NCI-H1048 (cell line): ENCODE measurements at regions not wholly inside any gene's neighbourhood (a gene's known extent, or its start where the extent isn't known, plus 50 kb on each side); places are given as distances from the start of the nearest gene placed in this dataset.

Experiments used
- DNase-seq: peaks from one replicate; lab custom pipeline; 2025; lab: John Stamatoyannopoulos, UW

DNA sequence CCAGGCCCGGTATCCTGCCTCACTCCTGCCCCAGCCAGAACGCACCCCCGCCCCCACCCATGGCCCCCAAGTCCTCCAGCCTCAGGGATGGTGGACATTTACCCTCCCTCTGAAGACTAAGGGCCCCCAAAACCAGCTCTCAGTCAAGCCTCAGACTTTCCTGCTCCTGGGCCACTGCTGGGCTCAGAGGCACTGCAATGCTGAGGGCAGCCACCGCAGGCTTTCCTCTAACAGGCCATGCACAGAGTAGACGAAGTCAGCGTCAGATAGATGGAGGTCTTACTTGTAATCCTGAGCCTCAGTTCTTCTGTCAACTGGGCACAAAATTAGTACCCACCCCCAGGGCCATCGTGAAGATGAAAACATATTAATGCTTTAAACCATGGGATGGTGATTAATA is 92.6 kb downstream of the TTC32 start:
- DNase-seq: no peak

DNA sequence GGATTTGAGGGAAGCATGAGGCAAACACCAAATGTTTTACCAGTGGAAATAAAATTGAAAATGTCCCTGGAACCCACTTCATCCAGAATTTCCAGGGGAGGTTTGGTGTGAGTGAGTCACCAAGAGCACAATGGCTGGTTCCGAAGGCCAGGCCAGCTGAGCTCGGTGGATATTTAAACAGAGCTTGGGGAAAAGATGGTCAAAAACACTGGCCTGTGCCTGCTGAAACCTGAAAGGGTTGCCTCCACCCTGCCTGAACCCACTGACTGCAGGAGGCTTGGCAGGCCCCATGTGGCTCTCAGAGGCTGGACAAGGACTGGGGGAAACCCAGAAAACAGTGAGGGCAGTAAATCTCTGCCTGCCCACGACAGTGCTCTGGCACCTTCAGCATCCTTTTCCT is 93.9 kb downstream of the TTC32 start:
- no peak for DNase-seq

DNA sequence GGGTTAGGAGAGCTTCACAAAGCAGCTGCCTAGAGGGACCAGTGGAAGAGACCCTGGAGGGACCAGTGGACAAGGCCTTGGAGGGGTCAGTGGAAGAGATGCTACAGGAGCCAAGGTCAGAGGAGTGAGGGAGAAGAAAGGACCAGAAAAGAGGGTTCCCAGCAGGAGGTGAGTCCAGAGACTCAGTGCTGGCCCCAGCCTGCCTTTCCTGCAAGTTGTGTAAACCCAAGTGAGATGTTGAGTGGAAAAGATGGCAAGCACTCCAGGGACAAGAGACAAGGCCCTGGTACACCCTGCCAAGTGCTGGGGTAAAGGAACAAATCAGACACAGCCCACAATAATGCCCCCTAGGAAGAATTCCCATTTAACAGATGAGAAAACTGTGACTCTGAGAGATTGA is 94.4 kb downstream of the TTC32 start:
- no peak for DNase-seq

DNA sequence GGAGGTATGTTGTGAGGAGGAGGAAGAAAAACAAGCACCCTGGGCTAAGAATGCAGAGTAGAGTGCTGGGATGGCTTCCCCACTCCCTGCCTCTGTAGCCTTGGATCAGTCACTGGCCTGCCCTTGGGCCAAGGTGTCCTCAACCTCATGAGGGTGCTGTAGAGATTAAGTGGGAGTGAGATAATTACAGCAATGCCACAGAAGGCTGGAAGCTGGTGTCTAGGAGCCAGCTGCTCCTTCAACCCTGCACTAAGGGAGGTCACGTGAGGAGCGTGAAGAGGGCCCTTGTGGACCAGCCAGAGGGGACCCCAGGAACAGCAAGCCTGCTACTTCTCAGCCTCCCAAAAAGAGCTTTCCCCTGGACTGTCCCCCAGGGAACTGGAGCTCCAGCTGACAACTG is 95.2 kb downstream of the TTC32 start:
- DNase-seq: no peak

DNA sequence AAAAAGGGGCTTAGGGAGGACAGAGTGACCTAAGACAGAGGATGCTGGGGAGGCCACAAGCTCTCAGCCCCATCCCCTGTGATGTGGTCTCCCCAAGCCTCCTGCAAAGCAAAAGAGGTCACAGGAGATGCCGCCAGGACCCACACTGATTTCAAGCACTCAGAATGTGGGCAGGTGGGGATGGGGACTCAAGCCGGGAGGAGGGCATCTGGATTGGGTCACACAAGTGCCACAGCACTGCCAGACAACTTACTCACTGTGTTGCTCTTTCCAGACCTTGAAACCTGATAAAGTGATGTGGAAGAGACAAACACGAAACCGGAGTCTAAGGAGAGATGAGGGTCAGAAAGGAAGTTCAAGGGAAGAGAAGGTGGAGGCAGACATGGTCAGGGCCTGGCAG is 95.7 kb downstream of the TTC32 start:
- no peak for DNase-seq

DNA sequence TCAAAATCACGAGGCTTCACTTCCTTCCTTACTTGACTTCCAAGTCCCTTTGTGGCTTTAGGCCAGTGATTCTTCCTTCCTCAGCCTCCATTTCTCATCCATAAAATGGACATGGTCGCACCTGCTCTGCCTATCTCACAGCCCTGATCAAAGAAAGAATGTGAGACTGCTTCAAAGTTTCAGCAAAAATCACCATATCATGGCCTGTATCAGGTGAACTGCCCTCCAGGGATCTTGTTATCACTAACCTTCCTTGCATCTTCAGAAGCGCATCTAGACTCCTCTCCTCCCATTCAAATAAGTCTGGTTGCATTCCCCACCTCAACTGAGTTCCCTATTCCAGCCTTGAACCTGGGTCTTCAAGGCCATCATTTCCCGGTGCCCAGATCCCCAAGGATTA is 96.5 kb downstream of the TTC32 start:
- no peak for DNase-seq

DNA sequence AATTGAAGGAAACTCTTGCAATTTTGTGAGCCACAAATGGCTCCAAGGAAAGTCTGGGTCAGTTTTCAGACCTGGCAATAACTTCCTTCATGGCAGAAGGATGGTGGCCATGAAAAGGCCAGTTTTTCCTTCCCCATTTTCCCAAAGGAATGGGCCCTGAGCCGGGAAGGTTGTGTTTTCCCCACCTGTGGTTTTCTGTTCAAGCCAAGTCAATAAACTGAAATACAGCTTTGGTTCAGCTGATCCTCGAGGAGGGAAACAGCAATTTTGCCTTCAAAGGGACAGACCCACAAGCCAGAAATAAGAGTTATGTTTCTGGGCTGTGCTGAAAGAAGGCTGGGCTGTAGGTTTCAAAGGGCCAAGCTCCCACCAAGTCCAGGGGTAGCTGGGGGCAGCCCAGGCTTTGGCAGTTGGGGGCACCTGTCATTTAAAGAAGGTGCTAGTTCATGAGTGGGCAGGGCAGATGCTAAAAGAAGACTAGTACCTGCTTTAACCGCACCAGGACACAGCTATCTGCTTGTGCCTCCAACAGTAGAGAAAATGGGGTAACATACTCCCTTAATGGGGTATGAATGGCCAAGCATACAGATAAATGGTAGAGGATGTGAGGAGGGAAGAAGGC is 97.0 kb downstream of the TTC32 start:
- DNase-seq: no peak

DNA sequence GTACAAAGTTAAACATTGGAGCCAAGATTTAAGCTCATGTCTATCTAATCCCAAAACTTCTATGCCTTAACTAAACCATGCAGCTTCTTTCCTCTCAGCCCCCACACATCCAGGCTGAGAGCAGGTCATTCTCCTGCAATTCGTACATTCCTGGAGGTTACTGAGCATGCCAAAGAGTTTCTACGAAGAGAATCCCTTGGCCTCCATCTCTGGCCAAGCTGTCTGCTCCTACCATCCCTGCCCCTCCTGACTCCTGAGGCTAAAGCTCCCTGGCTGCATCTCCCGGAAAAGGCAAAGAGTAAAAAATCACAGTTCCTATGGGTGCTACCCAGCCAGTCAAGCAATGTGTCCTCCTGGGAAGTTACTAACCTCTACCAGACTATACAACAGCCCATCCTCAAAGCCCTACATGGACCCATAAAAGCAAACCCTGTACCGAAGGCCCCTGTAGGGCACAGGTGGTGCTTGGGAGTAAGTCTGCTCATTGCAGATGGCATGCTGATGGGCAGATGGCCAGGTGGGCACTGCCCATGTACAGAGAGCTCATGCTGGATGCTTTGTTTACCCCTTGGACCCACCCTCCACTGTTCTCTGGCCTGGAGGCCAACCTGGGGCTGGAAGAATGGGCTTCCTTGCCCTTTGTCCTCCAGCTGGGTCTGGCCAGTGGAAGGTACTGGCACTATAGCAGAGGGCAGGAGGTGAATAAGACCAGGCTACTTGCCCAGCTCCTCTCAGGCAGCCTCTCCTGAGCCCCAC is 99.5 kb downstream of the TTC32 start:
- no peak for DNase-seq

DNA sequence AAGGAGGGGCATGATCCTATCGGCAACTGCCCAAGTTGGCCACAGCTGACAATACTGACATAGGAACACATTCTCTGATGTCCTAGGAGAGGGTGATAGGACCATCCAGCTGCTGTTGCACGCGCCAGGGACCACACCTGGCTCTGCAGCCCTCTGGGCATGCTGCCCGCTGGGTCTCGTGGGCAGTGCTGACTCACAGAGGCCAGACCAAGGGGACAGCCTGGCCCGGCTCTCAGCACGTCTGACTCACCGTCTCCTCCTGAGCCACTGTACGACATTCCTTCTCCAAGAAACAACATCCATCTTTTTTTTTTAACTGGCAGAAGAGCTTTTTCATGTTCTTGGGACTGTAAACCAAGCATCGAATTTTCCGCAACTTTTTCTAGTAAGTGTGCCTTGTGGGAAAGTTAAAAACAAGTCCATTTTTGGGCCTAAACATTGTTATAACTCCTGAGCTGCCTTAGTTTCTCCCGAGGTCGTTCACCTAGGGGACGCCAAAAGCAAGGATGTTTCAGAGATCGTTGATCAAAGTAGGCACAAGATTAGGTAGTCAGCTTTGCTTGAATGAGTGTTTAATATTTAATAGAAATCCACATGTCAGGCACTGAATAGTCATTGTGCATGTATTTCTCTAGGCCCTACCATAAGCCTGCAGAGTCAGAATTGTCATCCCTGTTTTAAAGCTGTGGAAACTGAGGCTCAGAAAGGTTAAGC is 100.3 kb downstream of the TTC32 start:
- no peak for DNase-seq

DNA sequence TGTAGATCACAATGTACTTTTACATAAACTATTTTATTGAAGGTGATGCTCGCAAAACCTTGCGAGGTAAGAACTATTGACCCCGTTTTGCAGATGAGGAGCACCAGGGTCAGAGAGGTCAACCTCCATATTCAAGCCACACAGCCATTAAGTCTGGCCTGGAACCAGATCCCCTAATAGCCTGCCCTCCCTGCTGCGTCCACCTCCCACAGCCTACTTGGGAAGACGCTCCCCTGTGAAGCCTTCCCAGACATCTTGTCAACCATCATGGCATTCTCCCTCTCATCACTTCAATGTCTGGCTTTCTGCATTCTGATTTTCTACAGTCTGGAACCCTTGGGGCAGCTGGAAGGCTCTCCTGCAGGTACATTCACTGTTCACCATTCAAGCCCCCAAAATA is 101.0 kb downstream of the TTC32 start:
- no peak for DNase-seq

DNA sequence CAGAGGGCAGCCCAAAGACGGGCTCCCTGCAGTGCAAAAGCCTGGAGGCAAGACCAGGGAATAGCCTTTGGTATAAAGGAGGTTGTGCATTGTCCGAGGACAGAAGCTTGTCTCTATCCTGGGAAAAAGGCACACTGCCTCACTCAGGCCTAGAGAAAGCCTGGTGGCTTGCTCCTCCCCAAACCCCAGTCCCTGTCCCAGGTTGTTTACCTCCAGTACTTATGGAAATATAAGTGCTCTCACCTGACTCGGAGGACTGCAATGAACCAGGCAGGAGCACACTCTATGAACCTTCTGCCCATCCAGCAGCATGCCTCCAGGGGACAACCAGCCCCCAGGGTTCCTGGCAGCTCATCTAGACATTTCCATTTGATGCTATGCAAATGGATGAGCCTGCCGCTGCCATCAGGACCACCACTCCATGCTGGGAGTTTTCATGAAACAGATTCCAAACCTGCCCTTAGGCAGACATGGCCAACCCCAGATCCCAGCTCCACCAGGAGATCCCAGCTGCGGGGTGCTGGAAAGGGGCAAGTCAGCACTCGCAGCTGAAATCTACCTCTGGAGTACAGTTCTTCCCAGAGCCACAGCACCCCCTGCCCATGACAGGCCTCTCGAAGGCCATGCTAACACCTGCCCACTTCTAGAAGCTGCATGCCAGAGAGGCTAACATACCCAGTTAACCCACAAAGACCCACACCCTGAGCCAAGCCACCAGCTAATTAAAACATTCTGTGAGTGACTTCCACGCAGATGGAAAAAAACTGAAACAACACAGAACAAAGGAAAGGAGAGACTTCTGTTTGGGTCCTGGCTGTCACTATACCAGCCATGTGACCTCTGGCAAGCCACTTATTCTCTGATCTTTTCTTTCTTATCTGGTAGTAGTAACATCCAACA is 101.7 kb downstream of the TTC32 start:
- DNase-seq: no peak

DNA sequence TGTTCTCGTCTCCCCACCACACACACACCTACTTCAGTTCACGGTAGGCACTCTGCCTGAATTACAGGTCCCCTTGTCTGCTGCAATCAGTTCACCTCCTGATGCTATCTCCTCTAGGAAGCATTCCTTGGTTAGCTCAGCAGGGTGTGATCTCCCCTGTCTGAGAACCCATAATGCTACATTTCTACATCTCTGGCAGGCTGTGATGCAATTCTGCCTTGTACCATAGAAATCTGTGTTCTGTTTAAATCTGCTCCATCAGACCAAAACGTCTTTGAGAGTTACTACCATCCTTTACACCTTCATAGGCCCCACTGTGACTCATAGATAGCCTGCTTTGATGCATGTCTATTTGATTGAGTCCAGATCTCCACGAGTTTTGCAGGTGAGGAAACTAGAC is 103.9 kb downstream of the TTC32 start:
- no peak for DNase-seq

DNA sequence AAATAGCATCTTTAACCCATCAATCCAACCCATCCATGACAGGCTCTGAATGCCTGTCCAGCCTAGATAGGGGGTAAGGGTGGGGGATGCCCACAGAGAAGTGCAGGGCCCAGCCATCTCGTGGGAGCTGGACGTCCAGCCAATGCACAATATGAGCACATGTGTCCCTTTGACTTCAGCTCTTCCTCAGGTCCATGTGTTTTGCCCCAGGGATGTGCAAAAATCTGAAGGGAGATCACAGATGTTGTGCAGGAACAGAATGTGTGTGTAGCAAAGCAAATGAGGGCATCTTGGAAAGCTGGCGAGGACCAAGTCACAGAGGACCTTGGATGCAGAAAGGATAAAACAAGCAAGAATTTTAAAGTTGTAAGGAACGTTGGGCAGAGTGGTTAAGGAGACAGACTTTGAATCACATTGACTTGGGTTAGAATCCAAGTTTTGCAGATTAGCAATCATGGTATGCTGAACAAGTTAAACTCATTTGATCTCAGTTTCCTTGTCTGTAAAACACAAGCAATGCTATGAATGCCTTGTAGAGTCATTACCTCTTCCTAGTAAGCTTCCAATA is 104.5 kb downstream of the TTC32 start:
- DNase-seq: no peak

DNA sequence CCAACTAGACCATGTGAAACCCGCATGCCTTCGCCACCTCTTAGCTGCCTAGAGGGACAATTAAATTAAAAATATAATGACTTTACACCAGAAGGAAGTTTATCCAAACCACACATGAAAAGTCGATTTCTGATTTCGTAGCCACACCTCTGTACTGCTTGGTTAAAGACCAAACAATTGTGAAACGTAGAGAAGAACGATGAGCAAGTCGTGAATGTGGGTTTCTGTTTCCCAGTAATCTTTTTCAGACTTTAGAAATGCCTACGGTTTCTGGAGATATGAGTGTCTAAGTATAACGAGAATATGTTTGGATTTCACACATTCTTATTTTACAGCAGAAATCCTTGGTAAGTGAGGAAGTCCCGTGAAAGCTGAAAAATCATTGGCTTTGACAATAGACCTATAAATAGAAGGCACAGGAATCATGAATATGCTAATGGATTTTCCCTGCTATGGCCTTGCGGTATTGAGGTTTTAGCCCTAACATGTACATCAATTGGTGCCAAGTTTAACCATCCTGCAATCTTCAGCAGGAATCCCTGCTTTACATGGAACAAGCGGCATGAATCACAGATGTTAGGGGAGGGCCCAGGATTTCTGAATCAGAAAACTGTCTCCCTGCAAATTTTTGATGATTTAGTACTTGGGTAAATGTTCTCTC is 105.6 kb downstream of the TTC32 start:
- DNase-seq: no peak

DNA sequence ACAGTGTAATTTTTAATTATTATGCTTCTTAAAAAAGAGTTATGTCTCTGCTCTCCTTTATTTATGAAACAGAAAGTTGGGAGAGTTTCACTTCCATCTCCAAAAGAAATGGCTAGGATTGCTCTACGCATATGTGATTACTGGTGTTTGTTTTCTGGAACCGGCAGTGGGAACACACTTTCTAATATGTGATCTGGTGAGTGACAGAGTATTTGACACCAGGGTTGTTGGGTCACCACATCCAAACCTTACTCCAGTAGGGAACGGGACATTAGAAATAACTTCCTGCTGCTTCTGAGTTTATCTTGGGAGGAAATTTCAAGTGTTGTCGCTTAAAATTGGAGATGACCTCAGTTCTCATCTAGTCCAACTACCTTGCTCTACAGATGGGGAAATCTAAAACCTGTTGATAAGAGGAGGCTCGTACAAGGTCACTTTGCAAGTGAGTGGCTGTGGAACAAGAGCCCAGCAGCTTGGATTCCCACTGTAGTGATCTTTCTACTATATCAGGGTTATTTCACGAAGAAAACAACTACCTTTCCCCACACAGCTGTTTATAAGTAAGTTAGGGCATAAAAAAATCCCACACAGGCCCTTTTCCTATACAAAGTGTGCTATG is 108.5 kb downstream of the TTC32 start:
- DNase-seq: no peak

DNA sequence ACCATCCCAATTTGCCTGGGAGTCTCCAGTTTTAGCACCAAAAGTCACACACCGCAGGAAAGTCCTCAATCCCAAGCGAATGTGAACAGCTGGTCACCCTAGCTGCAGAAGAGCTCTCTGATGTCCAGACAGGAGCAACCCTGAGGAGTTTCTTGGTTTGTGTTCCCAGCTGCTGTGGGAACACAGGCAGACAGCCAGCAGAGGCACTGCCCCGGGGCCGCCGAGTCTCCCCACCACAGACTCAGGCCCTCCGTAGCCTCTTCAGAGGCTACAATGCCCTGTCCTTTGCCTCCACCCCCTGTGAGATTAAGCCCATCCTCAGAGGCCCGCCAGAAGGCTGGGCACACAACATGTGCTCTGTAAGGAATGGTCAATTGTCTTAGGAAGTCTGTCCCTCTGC is 111.5 kb downstream of the TTC32 start:
- no peak for DNase-seq

DNA sequence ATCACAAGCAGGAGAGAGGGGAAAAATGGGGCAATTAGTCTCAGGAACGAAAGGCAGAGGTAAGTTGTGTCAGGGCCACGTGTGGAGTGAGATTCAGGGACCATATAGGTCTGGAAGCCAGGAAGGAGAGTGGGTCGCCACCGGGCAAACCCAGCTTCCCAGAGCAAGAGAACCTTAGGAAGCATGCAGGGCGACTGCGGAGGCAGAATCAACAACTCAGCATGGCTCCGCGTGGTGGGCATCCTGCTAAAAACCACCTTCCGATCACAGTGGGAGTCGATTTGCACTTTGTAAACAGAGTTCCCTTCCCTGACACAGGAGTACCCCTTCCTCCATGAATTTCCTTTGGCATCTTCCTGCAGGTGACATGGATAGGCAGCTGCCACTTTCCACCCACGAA is 114.6 kb downstream of the TTC32 start:
- no peak for DNase-seq

DNA sequence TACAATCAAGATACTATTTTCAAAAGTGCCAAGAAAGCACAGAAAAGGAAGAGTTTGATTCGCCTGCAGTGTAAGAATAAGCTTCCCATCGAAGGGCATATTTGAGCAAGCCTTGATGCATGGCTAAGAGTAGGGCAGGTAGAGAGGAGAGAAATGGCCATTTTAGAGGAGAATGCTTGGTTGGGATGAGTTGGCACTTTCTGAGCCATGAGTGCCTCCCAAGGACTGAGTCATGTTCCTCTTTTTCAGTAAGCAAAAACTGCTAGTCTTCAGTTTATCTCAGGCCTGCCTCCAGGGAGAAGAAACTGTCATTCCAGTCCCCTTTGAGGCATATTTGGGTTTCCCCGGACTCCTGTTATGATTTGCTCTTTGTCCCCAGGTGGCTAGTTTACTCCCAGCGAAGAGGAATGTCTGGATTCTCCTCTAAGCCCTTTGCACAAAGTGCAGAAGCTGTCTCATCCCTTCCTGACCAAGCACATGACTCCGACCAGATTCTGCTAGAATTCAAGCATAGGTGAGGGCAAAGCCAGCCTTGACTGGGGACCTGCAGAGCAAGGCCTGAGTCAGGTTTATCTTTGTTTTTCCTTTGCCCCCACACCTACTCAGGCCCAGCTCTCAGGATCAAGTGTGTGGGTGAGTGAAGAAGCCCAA is 115.2 kb downstream of the TTC32 start:
- DNase-seq: no peak

DNA sequence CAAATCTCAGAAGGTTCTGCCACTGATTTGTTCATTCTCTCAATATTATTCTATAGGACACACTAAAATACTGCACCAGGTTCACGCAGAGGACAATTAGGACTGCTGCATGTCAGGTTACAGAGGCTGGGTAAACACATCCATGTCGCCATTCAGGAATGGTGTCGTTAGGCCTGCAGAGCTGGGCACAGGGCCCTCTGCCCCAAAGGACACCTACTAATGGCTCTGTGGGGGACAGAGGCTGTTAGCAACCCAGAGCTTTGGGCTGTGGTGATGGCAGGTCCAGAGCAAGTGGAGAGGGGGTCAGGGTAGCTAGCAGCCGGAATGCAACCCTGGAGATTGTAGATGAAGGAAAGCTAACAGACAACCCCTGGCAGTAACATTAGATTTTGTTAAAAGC is 115.9 kb downstream of the TTC32 start:
- no peak for DNase-seq

DNA sequence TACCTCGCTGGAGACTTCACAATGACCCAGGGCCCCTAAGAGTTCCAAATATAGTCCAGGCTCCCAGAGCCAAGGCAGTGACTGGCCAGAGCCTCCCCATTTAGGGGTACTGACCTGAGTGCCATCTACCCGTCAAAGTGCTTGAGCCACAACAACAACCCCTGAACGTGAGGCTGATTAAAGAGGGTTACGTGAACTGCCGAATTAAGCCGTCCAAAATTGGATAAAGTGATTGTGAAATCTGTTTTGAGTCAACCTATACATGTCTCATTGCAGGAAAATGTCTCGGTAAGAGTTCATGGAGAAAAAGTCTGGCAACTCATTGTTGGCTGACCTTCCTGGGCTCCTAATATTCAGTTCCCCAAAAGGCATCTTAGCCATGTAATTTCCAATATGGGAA is 116.3 kb downstream of the TTC32 start:
- DNase-seq: no peak

DNA sequence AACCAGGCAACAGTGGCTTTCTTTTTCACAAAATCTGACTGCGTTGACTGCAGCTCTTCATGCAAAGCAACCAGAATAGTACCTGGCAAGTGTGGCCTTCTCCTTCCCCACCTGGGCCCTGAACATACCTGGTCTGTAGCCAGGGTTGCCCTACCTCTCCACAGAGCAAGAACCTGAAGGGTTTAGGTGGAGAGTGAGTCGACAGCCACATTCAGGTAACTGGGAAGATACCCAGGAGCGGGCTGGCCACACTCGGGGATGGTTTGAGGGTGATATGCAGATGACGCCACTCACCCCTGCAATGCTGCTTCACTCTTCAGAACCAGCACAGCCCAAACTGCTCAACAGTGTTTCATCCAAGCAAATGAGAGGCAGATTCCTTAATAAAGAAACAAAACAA is 117.3 kb downstream of the TTC32 start:
- no peak for DNase-seq
